H9 (cell line): ENCODE measurements at regions not wholly inside any gene's neighbourhood (a gene's known extent, or its start where the extent isn't known, plus 50 kb on each side); places are given as distances from the start of the nearest gene placed in this dataset.

Source experiments
- DNase-seq: peaks from one replicate; pipeline ENCODE4 v3.0.0-alpha.2; 2017
- H2AFZ ChIP-seq: one replicate; pipeline ENCODE4 v1.6.1; 2013; ENCODE audit warnings: mild to moderate bottlenecking, low read length, control low read depth, moderate library complexity
- H2AK5ac ChIP-seq: 2 replicates; pipeline ENCODE4 v1.6.1; 2013; ENCODE audit warnings: low read length, control low read depth, mixed read lengths; ENCODE audit not compliant: insufficient read length
- H2BK120ac ChIP-seq: one replicate; pipeline ENCODE4 v1.6.1; 2013; ENCODE audit warnings: low read depth, mild to moderate bottlenecking, low read length, control low read depth, inconsistent platforms; ENCODE audit not compliant: poor library complexity, severe bottlenecking
- H2BK12ac ChIP-seq: 2 replicates; pipeline ENCODE4 v1.6.1; 2013; ENCODE audit warnings: low read length, control low read depth, mixed read lengths, low read depth; ENCODE audit not compliant: insufficient read length
- H2BK15ac ChIP-seq: 2 replicates; pipeline ENCODE4 v1.6.1; 2013; ENCODE audit warnings: low read depth, low read length, control low read depth
- H2BK20ac ChIP-seq: one replicate; pipeline ENCODE4 v1.6.1; 2013; ENCODE audit warnings: low read depth, mild to moderate bottlenecking, low read length, control low read depth, inconsistent platforms; ENCODE audit not compliant: poor library complexity, severe bottlenecking
- H2BK5ac ChIP-seq: 2 replicates; pipeline ENCODE4 v1.6.1; 2013; ENCODE audit warnings: low read length, control low read depth, mixed read lengths; ENCODE audit not compliant: insufficient read length
- H3K14ac ChIP-seq: 2 replicates; pipeline ENCODE4 v1.6.1; 2013; ENCODE audit warnings: low read length, control low read depth; ENCODE audit not compliant: insufficient read depth
- H3K18ac ChIP-seq: 2 replicates; pipeline ENCODE4 v1.6.1; 2013; ENCODE audit warnings: low read depth, mild to moderate bottlenecking, mixed read lengths, low read length, control low read depth; ENCODE audit not compliant: insufficient read length
- H3K23ac ChIP-seq: 2 replicates; pipeline ENCODE4 v1.6.1; 2013; ENCODE audit warnings: low read length, control low read depth, mixed read lengths, low read depth; ENCODE audit not compliant: insufficient read length
- H3K23me2 ChIP-seq: 2 replicates; pipeline ENCODE4 v1.6.1; 2013; ENCODE audit warnings: low read depth, mild to moderate bottlenecking, mixed read lengths, low read length, control low read depth; ENCODE audit not compliant: insufficient read length, poor library complexity, severe bottlenecking
- H3K27ac ChIP-seq: 2 replicates; pipeline ENCODE4 v1.5.1; 2013; ENCODE audit warnings: low read length, control low read depth, mixed read lengths, low read depth; ENCODE audit not compliant: insufficient read length
- H3K27me3 ChIP-seq: 2 replicates; pipeline ENCODE4 v1.6.1; 2013; ENCODE audit warnings: low read length, control low read depth, inconsistent platforms; ENCODE audit not compliant: insufficient read depth
- H3K4ac ChIP-seq: 2 replicates; pipeline ENCODE4 v1.6.1; 2013; ENCODE audit warnings: low read depth, mild to moderate bottlenecking, control low read depth, inconsistent platforms, low read length, moderate library complexity
- H3K4me1 ChIP-seq: 2 replicates; pipeline ENCODE4 v1.6.1; 2013; ENCODE audit warnings: low read length, control low read depth, inconsistent platforms; ENCODE audit not compliant: insufficient read depth
- H3K4me2 ChIP-seq: 2 replicates; pipeline ENCODE4 v1.6.1; 2013; ENCODE audit warnings: low read length, control low read depth, mixed read lengths; ENCODE audit not compliant: insufficient read length, insufficient read depth
- H3K56ac ChIP-seq: 2 replicates; pipeline ENCODE4 v1.6.1; 2013; ENCODE audit warnings: low read depth, mild to moderate bottlenecking, mixed read lengths, low read length, control low read depth; ENCODE audit not compliant: insufficient read length
- H3K79me1 ChIP-seq: 2 replicates; pipeline ENCODE4 v1.6.1; 2013; ENCODE audit warnings: low read depth, mild to moderate bottlenecking, moderate library complexity, low read length, control low read depth, inconsistent platforms; ENCODE audit not compliant: insufficient read depth, poor library complexity, severe bottlenecking
- H3K79me2 ChIP-seq: 2 replicates; pipeline ENCODE4 v1.6.1; 2013; ENCODE audit warnings: low read length, control low read depth, inconsistent platforms; ENCODE audit not compliant: insufficient read depth
- H3K9ac ChIP-seq: 2 replicates; pipeline ENCODE4 v1.6.1; 2013; ENCODE audit warnings: low read length, control low read depth, mixed read lengths; ENCODE audit not compliant: insufficient read length; ENCODE audit errors: extremely low read depth
- H3K9me3 ChIP-seq: one replicate; pipeline ENCODE4 v1.6.1; 2013; ENCODE audit warnings: low read depth, low read length, inconsistent platforms; ENCODE audit not compliant: control insufficient read depth
- H3T11ph ChIP-seq: one replicate; pipeline ENCODE4 v1.6.1; 2013; ENCODE audit warnings: mild to moderate bottlenecking, low read length, control low read depth, inconsistent platforms
- H4K20me1 ChIP-seq: one replicate; pipeline ENCODE4 v1.6.1; 2013; ENCODE audit not compliant: control insufficient read depth, insufficient read length, insufficient read depth
- H4K5ac ChIP-seq: 2 replicates; pipeline ENCODE4 v1.6.1; 2013; ENCODE audit warnings: low read depth, mild to moderate bottlenecking, mixed read lengths, low read length, control low read depth; ENCODE audit not compliant: insufficient read length
- H4K8ac ChIP-seq: replicated peaks from 2 replicates; pipeline ENCODE4 v1.6.1; 2013; ENCODE audit warnings: low read length, control low read depth, mixed read lengths, low read depth; ENCODE audit not compliant: insufficient read length
- H4K91ac ChIP-seq: 2 replicates; pipeline ENCODE4 v1.6.1; 2013; ENCODE audit warnings: low read depth, mild to moderate bottlenecking, moderate library complexity, mixed read lengths, low read length, control low read depth; ENCODE audit not compliant: insufficient read length
- H3K27ac Mint-ChIP-seq, 3 experiments: 2 replicates in 2 of 3; 3 replicates in 1 of 3; pipeline ENCODE4 v1.8.0; 2020 to 2021; ENCODE audit warnings: mixed read lengths in 3 of 3, mild to moderate bottlenecking in 1 of 3, moderate library complexity in 1 of 3
- H3K27me3 Mint-ChIP-seq: 2 replicates; pipeline ENCODE4 v1.8.0; 2021; ENCODE audit warnings: low read depth, mild to moderate bottlenecking, moderate library complexity, mixed read lengths
- H3K36me3 Mint-ChIP-seq, 3 experiments: 2 replicates in 2 of 3; 3 replicates in 1 of 3; pipeline ENCODE4 v1.8.0; 2020 to 2021; ENCODE audit warnings: low read depth in 3 of 3, mixed read lengths in 3 of 3; ENCODE audit not compliant: insufficient read depth in 1 of 3
- H3K4me1 Mint-ChIP-seq, 2 experiments: 2 replicates each; pipeline ENCODE4 v1.8.0; 2020; ENCODE audit warnings: mixed read lengths in 2 of 2
- H3K4me3 Mint-ChIP-seq, 2 experiments: 2 replicates in 1 of 2; 3 replicates in 1 of 2; pipeline ENCODE4 v1.8.0; 2020 to 2021; ENCODE audit warnings: mild to moderate bottlenecking in 2 of 2, mixed read lengths in 2 of 2, moderate library complexity in 1 of 2
- H3K9me3 Mint-ChIP-seq, 2 experiments: 2 replicates in 1 of 2; 3 replicates in 1 of 2; pipeline ENCODE4 v1.8.0; 2020; ENCODE audit warnings: mild to moderate bottlenecking in 2 of 2, mixed read lengths in 2 of 2, moderate library complexity in 1 of 2
- WGBS: extraction: QIAGEN DNeasy Blood & Tissue Kit; methylation state at CpG from one replicate; pipeline ENCODE4 v1.1.7; 2013; ENCODE audit warnings: missing lambda C conversion rate, low lambda C conversion rate, mixed read lengths; ENCODE audit not compliant: insufficient read length; ENCODE audit errors: extremely low coverage; 5-methylcytosine and 5-hydroxymethylcytosine counted together
- TF ChIP-seq, protein P1 (sequence below): fragments of 200-600 bp; sonication (generic); conservative IDR thresholded peaks from 3 replicates; pipeline ENCODE4 v1.8.0; 2021; ENCODE audit warnings: antibody characterized with exemption, mild to moderate bottlenecking

DNA sequence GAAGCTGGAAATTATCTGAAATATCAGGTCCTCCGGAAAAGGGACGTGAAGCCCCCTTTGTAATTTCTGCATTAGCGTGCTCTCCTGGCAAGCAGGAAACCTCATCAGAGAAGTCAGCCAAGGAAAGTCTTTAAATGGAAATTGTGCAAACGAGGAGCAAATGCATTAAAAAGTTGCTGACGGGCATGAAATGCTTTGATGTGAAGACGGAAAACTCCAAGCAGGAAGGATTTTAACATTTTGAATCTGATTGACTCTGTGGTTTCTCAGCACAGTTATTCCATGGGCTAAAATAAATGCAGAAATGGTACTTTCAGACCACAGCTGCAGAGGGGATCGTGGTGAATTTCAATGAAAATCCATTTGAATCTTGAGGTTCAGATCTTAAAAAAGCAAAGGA lies 167.8 kb downstream of the AHR start:
- no peaks in the 10 kb centered on the region for H3K27me3 ChIP-seq
- H3K27ac Mint-ChIP-seq = no peak overlapping the region
- no peak overlapping the region for H2BK5ac ChIP-seq
- peaks cover 10 to 13% of the 10 kb centered on the region in 2 experiments for H3K4me1 Mint-ChIP-seq
- no peaks in the 10 kb centered on the region for H3K4me1 ChIP-seq
- no peaks in the 10 kb centered on the region for H3K9me3 ChIP-seq
- no peak overlapping the region for H2AFZ ChIP-seq
- H3K23me2 ChIP-seq = no peaks in the 10 kb centered on the region
- H3K27me3 Mint-ChIP-seq = no peaks in the 10 kb centered on the region
- H2BK12ac ChIP-seq = no peak overlapping the region
- H3K23ac ChIP-seq = no peak overlapping the region
- H3K36me3 Mint-ChIP-seq = peaks cover 0 to 14% (median 3%) of the 10 kb centered on the region in 3 experiments; a peak in 2 of 7 replicates
- H3K4me3 Mint-ChIP-seq = no peak overlapping the region
- H4K91ac ChIP-seq = no peak overlapping the region
- peaks cover 0 to 2% of the 10 kb centered on the region in 2 experiments; a peak in 1 of 5 replicates for H3K9me3 Mint-ChIP-seq
- no peak overlapping the region for H3K14ac ChIP-seq
- H2AK5ac ChIP-seq = no peak overlapping the region
- no peaks in the 10 kb centered on the region for H3K79me2 ChIP-seq
- H3K18ac ChIP-seq = no peak overlapping the region
- H3K27ac ChIP-seq = no peak overlapping the region
- H3K4me2 ChIP-seq = no peak overlapping the region
- H4K5ac ChIP-seq = no peak overlapping the region
- H3K79me1 ChIP-seq = no peaks in the 10 kb centered on the region
- no peak overlapping the region for H3K9ac ChIP-seq
- no peak overlapping the region for H2BK120ac ChIP-seq
- no peak overlapping the region for H4K8ac ChIP-seq
- no peak overlapping the region for H3T11ph ChIP-seq
- no CpG with 5 or more reads among the region's 7 CpGs for WGBS
- H3K56ac ChIP-seq = no peak overlapping the region
- no peak overlapping the region for H2BK20ac ChIP-seq
- H4K20me1 ChIP-seq = no peaks in the 10 kb centered on the region
- no peak overlapping the region for H3K4ac ChIP-seq
- DNase-seq = no peak
- TF ChIP-seq, protein P1, sequence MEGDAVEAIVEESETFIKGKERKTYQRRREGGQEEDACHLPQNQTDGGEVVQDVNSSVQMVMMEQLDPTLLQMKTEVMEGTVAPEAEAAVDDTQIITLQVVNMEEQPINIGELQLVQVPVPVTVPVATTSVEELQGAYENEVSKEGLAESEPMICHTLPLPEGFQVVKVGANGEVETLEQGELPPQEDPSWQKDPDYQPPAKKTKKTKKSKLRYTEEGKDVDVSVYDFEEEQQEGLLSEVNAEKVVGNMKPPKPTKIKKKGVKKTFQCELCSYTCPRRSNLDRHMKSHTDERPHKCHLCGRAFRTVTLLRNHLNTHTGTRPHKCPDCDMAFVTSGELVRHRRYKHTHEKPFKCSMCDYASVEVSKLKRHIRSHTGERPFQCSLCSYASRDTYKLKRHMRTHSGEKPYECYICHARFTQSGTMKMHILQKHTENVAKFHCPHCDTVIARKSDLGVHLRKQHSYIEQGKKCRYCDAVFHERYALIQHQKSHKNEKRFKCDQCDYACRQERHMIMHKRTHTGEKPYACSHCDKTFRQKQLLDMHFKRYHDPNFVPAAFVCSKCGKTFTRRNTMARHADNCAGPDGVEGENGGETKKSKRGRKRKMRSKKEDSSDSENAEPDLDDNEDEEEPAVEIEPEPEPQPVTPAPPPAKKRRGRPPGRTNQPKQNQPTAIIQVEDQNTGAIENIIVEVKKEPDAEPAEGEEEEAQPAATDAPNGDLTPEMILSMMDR = no peak
- H2BK15ac ChIP-seq = no peak overlapping the region
